ENCODE measurements at regions not wholly inside any gene's neighbourhood (a gene's known extent, or its start where the extent isn't known, plus 50 kb on each side); places are given as distances from the start of the nearest gene placed in this dataset.

- TF ChIP-seq POLR2A (IDR thresholded peaks at IDR 0.05) (no peak), CTCF (IDR thresholded peaks at IDR 0.05) (no peak), POLR2AphosphoS5 (IDR thresholded peaks at IDR 0.05) (no peak)
- no peak for DNase-seq (ENCODE audit: low spot score in 2 of 2)
- no peaks in the 10 kb centered on the region for H3K9me3 ChIP-seq
- no peaks in the 10 kb centered on the region for H3K4me1 ChIP-seq
- H3K27me3 ChIP-seq, result no peaks in the 10 kb centered on the region
- intact Hi-C loops (cut with DNase I; ENCODE audit: low total_unique reads), result no loop called here
- H3K27ac ChIP-seq, result no peak overlapping the region
- no peaks in the 10 kb centered on the region for H3K36me3 ChIP-seq
- no peak overlapping the region for H3K4me3 ChIP-seq
These were observed 505.4 kb upstream of the FZD8 start for GRCh38 chr10:36147529-36147928.

- Histone ChIP-seq H3K4me3 (no peak overlapping the region), H3K27me3 (no peaks in the 10 kb centered on the region), H3K36me3 (no peaks in the 10 kb centered on the region), H3K27ac (no peak overlapping the region), H3K9me3 (peaks cover 0 to 4% of the 10 kb centered on the region in 2 donors), H3K4me1 (no peaks in the 10 kb centered on the region)
- no peak for TF ChIP-seq CTCF (IDR thresholded peaks at IDR 0.05)
- TF ChIP-seq POLR2A (IDR thresholded peaks at IDR 0.05), result no peak
- TF ChIP-seq POLR2AphosphoS5 (IDR thresholded peaks at IDR 0.05), result no peak
- DNase-seq (ENCODE audit: low spot score in 2 of 2), result no peak
- intact Hi-C loops (cut with DNase I; ENCODE audit: low total_unique reads), result no loop called here
These were observed 499.9 kb upstream of the FZD8 start for GRCh38 chr10:36141856-36142560.

- H3K4me3 ChIP-seq, result no peak overlapping the region
- intact Hi-C loops (cut with DNase I; ENCODE audit: low total_unique reads), result no loop called here
- no peaks in the 10 kb centered on the region for H3K9me3 ChIP-seq
- H3K36me3 ChIP-seq, result no peaks in the 10 kb centered on the region
- H3K4me1 ChIP-seq, result no peaks in the 10 kb centered on the region
- H3K27me3 ChIP-seq, result no peaks in the 10 kb centered on the region
- no peak overlapping the region for H3K27ac ChIP-seq
- TF ChIP-seq CTCF (IDR thresholded peaks at IDR 0.05), result no peak
- no peak for TF ChIP-seq POLR2A (IDR thresholded peaks at IDR 0.05)
- no peak for DNase-seq (ENCODE audit: low spot score in 2 of 2)
These were observed 487.0 kb upstream of the FZD8 start for GRCh38 chr10:36129051-36129450.

- Histone ChIP-seq H3K9me3 (no peaks in the 10 kb centered on the region), H3K4me3 (no peak overlapping the region), H3K27ac (no peak overlapping the region), H3K36me3 (no peaks in the 10 kb centered on the region), H3K4me1 (no peaks in the 10 kb centered on the region), H3K27me3 (no peaks in the 10 kb centered on the region)
- DNase-seq (ENCODE audit: low spot score in 2 of 2), result no peak
- TF ChIP-seq POLR2A (IDR thresholded peaks at IDR 0.05) (no peak), CTCF (IDR thresholded peaks at IDR 0.05) (no peak), POLR2AphosphoS5 (IDR thresholded peaks at IDR 0.05) (no peak)
- intact Hi-C loops (cut with DNase I; ENCODE audit: low total_unique reads), result no loop called here
These were observed 484.0 kb upstream of the FZD8 start for GRCh38 chr10:36126076-36126475.

- intact Hi-C loops (cut with DNase I; ENCODE audit: low total_unique reads), result no loop called here
These were observed 477.4 kb upstream of the FZD8 start for GRCh38 chr10:36119455-36119854.

More at GRCh38 chr10:36119455-36119854, 477.4 kb upstream of the FZD8 start:
- H3K36me3 ChIP-seq, result no peaks in the 10 kb centered on the region
- H3K4me1 ChIP-seq, result peaks cover 0 to 3% of the 10 kb centered on the region in 2 donors
- H3K27me3 ChIP-seq, result no peaks in the 10 kb centered on the region
- no peak overlapping the region for H3K27ac ChIP-seq
- TF ChIP-seq POLR2A (IDR thresholded peaks at IDR 0.05), result no peak
- TF ChIP-seq POLR2AphosphoS5 (IDR thresholded peaks at IDR 0.05), result no peak
- no peak for TF ChIP-seq CTCF (IDR thresholded peaks at IDR 0.05)
- no peak overlapping the region for H3K4me3 ChIP-seq
- no peaks in the 10 kb centered on the region for H3K9me3 ChIP-seq
- DNase-seq (ENCODE audit: low spot score in 2 of 2), result no peak
